Esophagus squamous epithelium (tissue), 4 donors: ENCODE measurements at regions not wholly inside any gene's neighbourhood (a gene's known extent, or its start where the extent isn't known, plus 50 kb on each side); places are given as distances from the start of the nearest gene placed in this dataset.
"Not testable (repeated sequence)": the region's sequence is repeated elsewhere in the genome, so short reads cannot be mapped to it uniquely, and the experiment has no call there.

ENCODE experiments used
- POLR2A ChIP-seq, 4 donors: fragments of 450-650 bp; IDR thresholded peaks; one replicate each; pipeline ENCODE4 v1.6.1; 2017; ENCODE audit warnings: antibody characterized with exemption in 4 of 4, mild to moderate bottlenecking in 4 of 4, moderate library complexity in 3 of 4
- TF ChIP-seq, protein P1 (sequence below), 6 experiments: fragments of 450-650 bp in 4 of 6; fragments of 200-600 bp in 2 of 6; sonication (generic) in 2 of 6; IDR thresholded peaks; one replicate each; pipeline ENCODE4 v1.5.1; 2016 to 2019; ENCODE audit warnings: antibody characterized with exemption in 6 of 6, mild to moderate bottlenecking in 4 of 6, moderate library complexity in 4 of 6

DNA sequence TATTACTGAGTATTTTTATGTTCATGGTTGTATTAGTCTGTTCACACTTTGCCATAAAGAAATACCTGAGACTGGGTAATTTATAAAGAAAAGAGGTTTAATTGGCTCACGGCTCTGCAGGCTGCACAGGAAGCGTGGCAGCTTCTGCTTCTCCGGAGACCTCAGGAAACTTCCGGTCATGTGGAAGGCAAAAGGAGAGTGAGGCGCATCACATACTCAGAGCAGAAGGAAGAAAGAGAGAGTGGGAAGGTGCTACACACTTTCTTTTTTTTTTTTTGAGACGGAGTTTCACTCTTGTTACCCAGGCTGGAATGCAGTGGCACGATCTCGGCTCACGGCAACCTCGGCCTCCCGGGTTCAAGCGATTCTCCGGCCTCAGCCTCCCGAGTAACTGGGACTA lies 115.8 kb upstream of the ENPP6 start:
- TF ChIP-seq, protein P1, sequence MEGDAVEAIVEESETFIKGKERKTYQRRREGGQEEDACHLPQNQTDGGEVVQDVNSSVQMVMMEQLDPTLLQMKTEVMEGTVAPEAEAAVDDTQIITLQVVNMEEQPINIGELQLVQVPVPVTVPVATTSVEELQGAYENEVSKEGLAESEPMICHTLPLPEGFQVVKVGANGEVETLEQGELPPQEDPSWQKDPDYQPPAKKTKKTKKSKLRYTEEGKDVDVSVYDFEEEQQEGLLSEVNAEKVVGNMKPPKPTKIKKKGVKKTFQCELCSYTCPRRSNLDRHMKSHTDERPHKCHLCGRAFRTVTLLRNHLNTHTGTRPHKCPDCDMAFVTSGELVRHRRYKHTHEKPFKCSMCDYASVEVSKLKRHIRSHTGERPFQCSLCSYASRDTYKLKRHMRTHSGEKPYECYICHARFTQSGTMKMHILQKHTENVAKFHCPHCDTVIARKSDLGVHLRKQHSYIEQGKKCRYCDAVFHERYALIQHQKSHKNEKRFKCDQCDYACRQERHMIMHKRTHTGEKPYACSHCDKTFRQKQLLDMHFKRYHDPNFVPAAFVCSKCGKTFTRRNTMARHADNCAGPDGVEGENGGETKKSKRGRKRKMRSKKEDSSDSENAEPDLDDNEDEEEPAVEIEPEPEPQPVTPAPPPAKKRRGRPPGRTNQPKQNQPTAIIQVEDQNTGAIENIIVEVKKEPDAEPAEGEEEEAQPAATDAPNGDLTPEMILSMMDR (IDR thresholded peaks at IDR 0.05), result not testable (repeated sequence)
- TF ChIP-seq POLR2A (IDR thresholded peaks at IDR 0.05), result not testable (repeated sequence)
